Activated T-helper 17 cell treated with anti-CD3 and anti-CD28 coated beads, Interleukin-2, amount 50 U/mL, for 72 hours (primary cell): ENCODE measurements at regions not wholly inside any gene's neighbourhood (a gene's known extent, or its start where the extent isn't known, plus 50 kb on each side); places are given as distances from the start of the nearest gene placed in this dataset.

ENCODE experiments used
- ATAC-seq: fragments of 150-1000 bp; cut with Tn5 transposase; replicated peaks from 2 replicates; pipeline ENCODE4 v1.10.0; 2021; ENCODE audit warnings: mild to moderate bottlenecking, moderate library complexity
- H3K27ac Mint-ChIP-seq: one replicate; pipeline ENCODE4 v1.8.0; 2022; ENCODE audit warnings: mixed read lengths
- H3K27me3 Mint-ChIP-seq: one replicate; pipeline ENCODE4 v1.8.0; 2022; ENCODE audit warnings: mixed read lengths
- H3K36me3 Mint-ChIP-seq: one replicate; pipeline ENCODE4 v1.8.0; 2022; ENCODE audit warnings: low read depth, mild to moderate bottlenecking, mixed read lengths
- H3K4me1 Mint-ChIP-seq: one replicate; pipeline ENCODE4 v1.8.0; 2022; ENCODE audit warnings: mixed read lengths
- H3K4me3 Mint-ChIP-seq: one replicate; pipeline ENCODE4 v1.8.0; 2022; ENCODE audit warnings: mild to moderate bottlenecking, mixed read lengths
- H3K9me3 Mint-ChIP-seq: one replicate; pipeline ENCODE4 v1.8.0; 2022; ENCODE audit warnings: mixed read lengths

DNA sequence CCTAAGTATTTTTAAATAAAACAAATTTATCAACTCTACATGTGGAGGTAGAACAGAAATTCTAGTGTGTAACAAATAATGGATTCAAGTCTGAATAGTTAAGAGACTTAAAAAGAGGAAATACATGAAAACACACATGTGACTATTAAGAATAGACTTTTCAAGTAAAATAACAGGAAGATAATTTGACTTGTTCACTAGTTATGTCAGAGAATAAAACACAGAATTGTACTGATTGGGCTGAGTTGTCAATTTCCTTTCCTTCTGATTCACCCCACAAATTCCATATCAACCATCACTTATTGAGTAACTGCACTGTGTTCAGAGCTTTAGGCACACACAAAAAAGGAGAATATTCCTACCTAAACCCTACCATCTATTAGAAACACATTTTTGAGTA lies 557.2 kb downstream of the TUSC7 start:
- Mint-ChIP-seq H3K9me3 (peaks cover 15% of the 10 kb centered on the region), H3K36me3 (no peaks in the 10 kb centered on the region), H3K27me3 (no peaks in the 10 kb centered on the region), H3K4me1 (no peaks in the 10 kb centered on the region), H3K4me3 (no peak overlapping the region), H3K27ac (no peak overlapping the region)
- ATAC-seq = no peak

DNA sequence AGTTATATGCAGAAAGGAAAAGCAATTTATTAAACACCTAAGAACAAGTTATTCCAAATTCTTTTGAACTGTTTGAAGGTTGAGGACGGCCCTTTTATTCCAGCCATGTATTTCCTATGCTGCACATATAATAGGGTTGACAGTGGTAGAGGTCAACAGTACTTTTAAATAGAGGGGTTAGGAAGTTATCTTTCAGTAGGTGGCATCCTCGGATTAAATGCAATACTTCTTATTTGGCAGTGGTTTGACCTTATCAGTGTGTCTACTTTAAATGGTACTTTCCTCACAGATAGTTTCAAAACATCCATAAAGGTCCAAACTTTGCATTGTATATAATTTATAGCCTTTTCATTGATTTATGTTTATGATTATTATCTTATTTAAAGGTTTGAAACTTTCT lies 558.7 kb downstream of the TUSC7 start:
- no peak for ATAC-seq
- Mint-ChIP-seq H3K27ac (no peak overlapping the region), H3K4me3 (no peak overlapping the region), H3K27me3 (no peaks in the 10 kb centered on the region), H3K9me3 (peaks cover 11% of the 10 kb centered on the region), H3K4me1 (no peaks in the 10 kb centered on the region), H3K36me3 (no peaks in the 10 kb centered on the region)

DNA sequence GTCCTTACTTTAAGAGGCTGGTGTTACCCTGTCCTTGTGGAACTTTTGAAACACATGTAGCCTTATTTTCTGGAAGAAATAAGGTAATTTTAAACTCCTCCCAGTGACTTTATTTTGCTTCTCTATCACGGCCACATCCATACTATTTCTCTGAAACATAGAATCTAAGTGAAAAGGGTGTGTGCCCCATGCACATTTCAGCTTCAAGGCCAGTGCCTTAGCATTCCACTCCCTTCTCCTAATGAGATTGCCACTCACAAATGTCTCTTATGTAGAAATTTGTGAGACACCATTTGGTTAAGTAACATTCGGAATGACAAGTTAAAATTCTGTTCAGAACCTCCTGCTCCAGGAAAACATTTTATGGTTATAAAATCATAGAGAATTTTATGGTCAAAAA lies 562.7 kb downstream of the TUSC7 start:
- Mint-ChIP-seq H3K27me3 (no peaks in the 10 kb centered on the region), H3K4me1 (no peaks in the 10 kb centered on the region), H3K36me3 (no peaks in the 10 kb centered on the region), H3K27ac (no peak overlapping the region), H3K4me3 (no peak overlapping the region), H3K9me3 (peaks cover 4% of the 10 kb centered on the region)
- no peak for ATAC-seq

GRCh38 chr3:117272876-117273523 lies 563.4 kb downstream of the TUSC7 start:
- Mint-ChIP-seq H3K36me3 (no peaks in the 10 kb centered on the region), H3K27ac (no peak overlapping the region), H3K9me3 (peaks cover 4% of the 10 kb centered on the region), H3K4me1 (no peaks in the 10 kb centered on the region), H3K27me3 (no peaks in the 10 kb centered on the region), H3K4me3 (no peak overlapping the region)
- ATAC-seq = no peak

DNA sequence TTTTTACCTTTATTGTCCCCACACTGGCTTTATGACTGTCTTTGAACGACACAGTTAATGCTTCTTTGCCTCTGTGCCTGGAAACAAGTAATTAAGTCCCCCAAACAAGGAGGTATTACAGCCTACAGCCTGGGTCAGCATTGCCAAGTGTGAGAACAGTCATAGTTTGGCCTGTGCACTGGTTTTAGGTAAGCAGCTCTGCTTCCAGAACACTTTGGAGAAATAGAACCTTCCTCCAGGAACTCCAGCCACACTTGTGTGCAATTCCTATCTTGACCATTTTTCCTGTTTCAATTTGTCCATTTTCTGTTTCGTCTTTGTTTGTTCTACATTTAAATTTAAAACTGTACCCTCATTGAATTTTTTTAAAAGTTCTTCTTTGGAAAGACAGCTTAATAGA lies 568.2 kb downstream of the TUSC7 start:
- no peak overlapping the region for H3K27ac Mint-ChIP-seq
- H3K4me1 Mint-ChIP-seq = no peaks in the 10 kb centered on the region
- no peak for ATAC-seq
- no peak overlapping the region for H3K4me3 Mint-ChIP-seq
- H3K9me3 Mint-ChIP-seq = no peaks in the 10 kb centered on the region
- H3K36me3 Mint-ChIP-seq = no peaks in the 10 kb centered on the region
- H3K27me3 Mint-ChIP-seq = no peaks in the 10 kb centered on the region

GRCh38 chr3:117278424-117279190 lies 569.0 kb downstream of the TUSC7 start:
- Mint-ChIP-seq H3K9me3 (no peaks in the 10 kb centered on the region), H3K27ac (no peak overlapping the region), H3K4me3 (no peak overlapping the region), H3K4me1 (no peaks in the 10 kb centered on the region), H3K27me3 (no peaks in the 10 kb centered on the region), H3K36me3 (no peaks in the 10 kb centered on the region)
- ATAC-seq = no peak

- H3K27me3 Mint-ChIP-seq = no peaks in the 10 kb centered on the region
- no peak overlapping the region for H3K4me3 Mint-ChIP-seq
- no peak for ATAC-seq
- no peaks in the 10 kb centered on the region for H3K4me1 Mint-ChIP-seq
- H3K9me3 Mint-ChIP-seq = no peaks in the 10 kb centered on the region
- no peaks in the 10 kb centered on the region for H3K36me3 Mint-ChIP-seq
- no peak overlapping the region for H3K27ac Mint-ChIP-seq
These were observed 571.8 kb downstream of the TUSC7 start for GRCh38 chr3:117281371-117281770.

- H3K9me3 Mint-ChIP-seq = no peaks in the 10 kb centered on the region
- no peak for ATAC-seq
- H3K36me3 Mint-ChIP-seq = no peaks in the 10 kb centered on the region
- H3K27ac Mint-ChIP-seq = no peak overlapping the region
- no peaks in the 10 kb centered on the region for H3K4me1 Mint-ChIP-seq
- H3K4me3 Mint-ChIP-seq = no peak overlapping the region
- no peaks in the 10 kb centered on the region for H3K27me3 Mint-ChIP-seq
These were observed 573.0 kb downstream of the TUSC7 start for GRCh38 chr3:117282566-117282965.

DNA sequence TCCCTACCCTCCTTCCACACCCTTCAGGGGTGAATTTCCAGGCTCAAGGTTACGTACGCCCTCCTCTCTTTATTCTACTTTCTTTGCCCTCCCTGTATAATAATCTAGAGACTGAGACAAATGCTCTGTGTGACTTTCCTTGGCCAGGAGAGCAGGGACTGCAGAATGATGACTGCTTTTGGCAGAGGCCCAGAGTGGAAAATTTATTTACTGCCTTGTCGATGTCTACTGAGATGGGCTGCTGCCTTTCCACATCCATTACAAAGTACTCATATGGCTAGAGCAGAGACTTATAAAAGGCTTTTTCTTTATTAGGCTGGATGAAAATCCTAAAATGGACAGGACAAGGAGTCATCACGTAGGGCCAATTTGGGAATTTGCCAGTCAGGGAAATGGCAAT lies 576.2 kb downstream of the TUSC7 start:
- Mint-ChIP-seq H3K36me3 (no peaks in the 10 kb centered on the region), H3K9me3 (no peaks in the 10 kb centered on the region), H3K4me3 (no peak overlapping the region), H3K4me1 (no peaks in the 10 kb centered on the region), H3K27me3 (no peaks in the 10 kb centered on the region), H3K27ac (no peak overlapping the region)
- no peak for ATAC-seq

- Mint-ChIP-seq H3K4me1 (no peaks in the 10 kb centered on the region), H3K9me3 (no peaks in the 10 kb centered on the region), H3K4me3 (no peak overlapping the region), H3K27me3 (no peaks in the 10 kb centered on the region), H3K27ac (no peak overlapping the region), H3K36me3 (no peaks in the 10 kb centered on the region)
- ATAC-seq = no peak
These were observed 576.9 kb downstream of the TUSC7 start for GRCh38 chr3:117286488-117286887.

DNA sequence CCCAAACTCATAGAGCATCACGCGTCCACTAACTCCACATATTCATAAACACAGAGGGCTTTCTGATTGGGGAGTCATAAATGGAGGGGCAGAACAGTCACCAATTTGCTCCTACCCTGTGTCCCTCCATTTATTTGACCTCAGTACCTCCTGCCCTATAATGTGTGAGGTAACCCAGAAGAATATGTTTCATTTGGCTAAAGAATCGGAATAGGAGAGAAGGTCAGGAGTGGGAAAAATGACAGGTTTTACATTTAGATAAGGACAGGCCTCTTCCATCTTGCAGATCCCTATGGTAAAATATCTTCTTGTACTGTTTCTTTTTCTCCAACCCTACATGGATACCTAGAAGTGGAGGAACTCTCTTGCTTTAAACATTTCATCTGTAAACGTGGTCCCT lies 578.0 kb downstream of the TUSC7 start:
- no peaks in the 10 kb centered on the region for H3K27me3 Mint-ChIP-seq
- no peaks in the 10 kb centered on the region for H3K4me1 Mint-ChIP-seq
- no peak for ATAC-seq
- H3K4me3 Mint-ChIP-seq = no peak overlapping the region
- no peak overlapping the region for H3K27ac Mint-ChIP-seq
- no peaks in the 10 kb centered on the region for H3K9me3 Mint-ChIP-seq
- no peaks in the 10 kb centered on the region for H3K36me3 Mint-ChIP-seq

- H3K27ac Mint-ChIP-seq = no peak overlapping the region
- no peak overlapping the region for H3K4me3 Mint-ChIP-seq
These were observed 581.9 kb downstream of the TUSC7 start for GRCh38 chr3:117291476-117291875.

GRCh38 chr3:117297065-117297464 lies 587.5 kb downstream of the TUSC7 start:
- no peaks in the 10 kb centered on the region for H3K36me3 Mint-ChIP-seq
- no peaks in the 10 kb centered on the region for H3K27me3 Mint-ChIP-seq
- ATAC-seq = no peak
- H3K4me3 Mint-ChIP-seq = no peak overlapping the region
- no peak overlapping the region for H3K27ac Mint-ChIP-seq
- H3K9me3 Mint-ChIP-seq = peaks cover 10% of the 10 kb centered on the region
- no peaks in the 10 kb centered on the region for H3K4me1 Mint-ChIP-seq

More at GRCh38 chr3:117291476-117291875, 581.9 kb downstream of the TUSC7 start:
- Mint-ChIP-seq H3K36me3 (no peaks in the 10 kb centered on the region), H3K9me3 (no peaks in the 10 kb centered on the region), H3K4me1 (no peaks in the 10 kb centered on the region), H3K27me3 (no peaks in the 10 kb centered on the region)
- no peak for ATAC-seq

DNA sequence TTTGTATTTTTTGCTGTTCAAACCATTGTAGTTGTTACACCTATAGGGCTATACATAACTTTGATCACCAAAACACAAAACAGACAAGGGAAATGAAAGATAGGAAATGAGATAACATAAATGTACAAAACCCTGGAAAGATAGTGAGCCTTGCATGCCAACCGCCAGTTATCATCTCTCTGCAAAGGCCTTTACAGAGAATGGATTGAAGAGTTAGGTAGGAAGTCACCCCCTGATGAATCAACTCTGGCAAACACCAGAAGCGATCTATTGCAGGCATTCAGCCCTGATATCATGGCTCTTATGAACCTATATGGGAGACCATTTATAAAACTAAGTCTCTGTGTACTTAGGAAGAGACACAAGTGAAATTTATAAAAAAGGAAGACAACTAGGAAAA lies 588.0 kb downstream of the TUSC7 start:
- no peak for ATAC-seq
- H3K27ac Mint-ChIP-seq = no peak overlapping the region
- no peaks in the 10 kb centered on the region for H3K27me3 Mint-ChIP-seq
- H3K9me3 Mint-ChIP-seq = peaks cover 10% of the 10 kb centered on the region
- no peaks in the 10 kb centered on the region for H3K4me1 Mint-ChIP-seq
- no peak overlapping the region for H3K4me3 Mint-ChIP-seq
- H3K36me3 Mint-ChIP-seq = no peaks in the 10 kb centered on the region

DNA sequence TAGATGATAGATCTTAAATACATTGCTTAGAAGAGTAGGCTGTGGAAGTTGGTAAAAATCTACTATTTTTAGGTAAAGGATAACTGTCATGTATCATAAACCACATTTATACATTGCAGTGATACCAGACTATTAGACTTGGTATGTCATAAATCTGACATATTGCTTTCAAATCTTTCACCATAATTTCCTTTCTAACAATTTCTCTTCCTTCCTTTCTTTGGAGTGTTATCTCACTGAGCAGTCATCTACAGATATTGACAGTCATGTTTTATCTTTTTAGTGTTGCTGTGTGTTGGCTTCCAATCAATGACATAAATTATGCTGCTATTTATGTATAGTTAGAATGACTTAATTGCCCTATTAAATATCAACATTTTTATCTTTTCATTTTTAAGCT lies 588.7 kb downstream of the TUSC7 start:
- no peaks in the 10 kb centered on the region for H3K4me1 Mint-ChIP-seq
- no peak overlapping the region for H3K27ac Mint-ChIP-seq
- H3K4me3 Mint-ChIP-seq = no peak overlapping the region
- peaks cover 10% of the 10 kb centered on the region for H3K9me3 Mint-ChIP-seq
- no peaks in the 10 kb centered on the region for H3K27me3 Mint-ChIP-seq
- no peaks in the 10 kb centered on the region for H3K36me3 Mint-ChIP-seq
- no peak for ATAC-seq
